WTC11 (cell line): ENCODE measurements at regions not wholly inside any gene's neighbourhood (a gene's known extent, or its start where the extent isn't known, plus 50 kb on each side); places are given as distances from the start of the nearest gene placed in this dataset.

Source experiments
- ATAC-seq: fragments of 200-7000 bp; cut with Tn5 transposase; 2 replicates; pipeline ENCODE4 v1.10.0; 2021; ENCODE audit warnings: mild to moderate bottlenecking, moderate library complexity
- CTCF ChIA-PET: fragments of 300-600 bp; sonication (Branson Sonifier 250); formaldehyde crosslinking; loops from one replicate; lab custom pipeline; 2021; ENCODE audit warnings: antibody characterized with exemption; lab: Charles Lee
- POLR2A ChIA-PET: fragments of 350-600 bp; sonication (Branson Sonifier 250); formaldehyde crosslinking; loops from one replicate; lab custom pipeline; 2021; ENCODE audit warnings: antibody characterized with exemption; lab: Charles Lee
- DNase-seq: peaks from one replicate; pipeline ENCODE4 v3.0.0; 2021; ENCODE audit warnings: low spot score
- H3K27ac Mint-ChIP-seq: 2 replicates; pipeline ENCODE4 v1.8.0; 2021; ENCODE audit warnings: mixed read lengths
- H3K27me3 Mint-ChIP-seq: 2 replicates; pipeline ENCODE4 v1.8.0; 2021; ENCODE audit warnings: low read depth, mild to moderate bottlenecking, moderate library complexity, mixed read lengths
- H3K36me3 Mint-ChIP-seq: 2 replicates; pipeline ENCODE4 v1.8.0; 2021; ENCODE audit warnings: mixed read lengths
- H3K4me1 Mint-ChIP-seq: 2 replicates; pipeline ENCODE4 v1.8.0; 2022; ENCODE audit warnings: mixed read lengths
- H3K4me3 Mint-ChIP-seq: 2 replicates; pipeline ENCODE4 v1.8.0; 2021; ENCODE audit warnings: mild to moderate bottlenecking, moderate library complexity, mixed read lengths
- H3K9me3 Mint-ChIP-seq: 2 replicates; pipeline ENCODE4 v1.8.0; 2021; ENCODE audit warnings: mixed read lengths
- ATF1 ChIP-seq: sonication (generic); formaldehyde crosslinking; IDR thresholded peaks from 2 replicates; pipeline ENCODE4 v1.8.1; 2023; ENCODE audit warnings: mild to moderate bottlenecking, moderate library complexity, missing genetic modification reagents
- ESRRA ChIP-seq: sonication (generic); formaldehyde crosslinking; IDR thresholded peaks from 2 replicates; pipeline ENCODE4 v1.8.1; 2022; ENCODE audit warnings: mild to moderate bottlenecking, missing genetic modification reagents, borderline replicate concordance
- FOXJ3 ChIP-seq: sonication (generic); formaldehyde crosslinking; IDR thresholded peaks from 2 replicates; pipeline ENCODE4 v1.9.0; 2021; ENCODE audit warnings: missing genetic modification reagents, mild to moderate bottlenecking, borderline replicate concordance
- GTF2I ChIP-seq: fragments of 250-450 bp; sonication (Bioruptor Pico); conservative IDR thresholded peaks from 2 replicates; pipeline ENCODE4 v1.4.0; 2021; ENCODE audit warnings: mild to moderate bottlenecking
- HMGA2 ChIP-seq: fragments of 250-450 bp; sonication (Bioruptor Pico); IDR thresholded peaks from 2 replicates; pipeline ENCODE4 v1.4.0; 2021; ENCODE audit warnings: mild to moderate bottlenecking, moderate library complexity
- NFE2L1 ChIP-seq: sonication (generic); formaldehyde crosslinking; IDR thresholded peaks from 2 replicates; pipeline ENCODE4 v1.8.1; 2023; ENCODE audit warnings: missing genetic modification reagents
- OVOL2 ChIP-seq: fragments of 250-450 bp; sonication (Bioruptor Pico); IDR thresholded peaks from 2 replicates; pipeline ENCODE4 v1.9.0; 2021; ENCODE audit warnings: mild to moderate bottlenecking, borderline replicate concordance
- RORB ChIP-seq: fragments of 250-450 bp; sonication (Bioruptor Pico); IDR thresholded peaks from 2 replicates; pipeline ENCODE4 v1.9.0; 2021; ENCODE audit warnings: mild to moderate bottlenecking
- SOX15 ChIP-seq: fragments of 250-450 bp; sonication (Bioruptor Pico); IDR thresholded peaks from 2 replicates; pipeline ENCODE4 v1.9.0; 2021; ENCODE audit warnings: mild to moderate bottlenecking
- ZNF317 ChIP-seq: sonication (generic); formaldehyde crosslinking; IDR thresholded peaks from 2 replicates; pipeline ENCODE4 v1.8.1; 2023; ENCODE audit warnings: low read depth, mild to moderate bottlenecking, moderate library complexity, missing genetic modification reagents, borderline replicate concordance
- TF ChIP-seq, protein P1 (sequence below): fragments of 250-450 bp; sonication (Bioruptor Pico); IDR thresholded peaks from 2 replicates; pipeline ENCODE4 v1.9.0; 2021; ENCODE audit warnings: mild to moderate bottlenecking, borderline replicate concordance
- TF ChIP-seq, protein P2 (sequence below): sonication (generic); formaldehyde crosslinking; conservative IDR thresholded peaks from 2 replicates; pipeline ENCODE4 v1.8.1; 2023; ENCODE audit warnings: mild to moderate bottlenecking, low read depth, missing genetic modification reagents, moderate library complexity
- TF ChIP-seq, protein P3 (sequence below): fragments of 250-450 bp; sonication (Bioruptor Pico); IDR thresholded peaks from 2 replicates; pipeline ENCODE4 v1.9.0; 2021; ENCODE audit warnings: mild to moderate bottlenecking
- TF ChIP-seq, protein P4 (sequence below): sonication (generic); formaldehyde crosslinking; IDR thresholded peaks from 2 replicates; pipeline ENCODE4 v1.8.1; 2022; ENCODE audit warnings: low read depth, missing genetic modification reagents, borderline replicate concordance
- TF ChIP-seq, protein P5 (sequence below): sonication (generic); formaldehyde crosslinking; IDR thresholded peaks from 2 replicates; pipeline ENCODE4 v1.8.0; 2022; ENCODE audit warnings: missing genetic modification reagents
- TF ChIP-seq, protein P6 (sequence below): sonication (generic); formaldehyde crosslinking; IDR thresholded peaks from 2 replicates; pipeline ENCODE4 v1.8.0; 2023; ENCODE audit warnings: missing genetic modification reagents
- TF ChIP-seq, protein P7 (sequence below): sonication (generic); formaldehyde crosslinking; IDR thresholded peaks from 2 replicates; pipeline ENCODE4 v1.8.0; 2022; ENCODE audit warnings: mild to moderate bottlenecking, missing genetic modification reagents
- TF ChIP-seq, protein P8 (sequence below): fragments of 200-600 bp; IDR thresholded peaks from 2 replicates; pipeline ENCODE4 v1.8.0; 2022; ENCODE audit warnings: antibody characterized with exemption

DNA sequence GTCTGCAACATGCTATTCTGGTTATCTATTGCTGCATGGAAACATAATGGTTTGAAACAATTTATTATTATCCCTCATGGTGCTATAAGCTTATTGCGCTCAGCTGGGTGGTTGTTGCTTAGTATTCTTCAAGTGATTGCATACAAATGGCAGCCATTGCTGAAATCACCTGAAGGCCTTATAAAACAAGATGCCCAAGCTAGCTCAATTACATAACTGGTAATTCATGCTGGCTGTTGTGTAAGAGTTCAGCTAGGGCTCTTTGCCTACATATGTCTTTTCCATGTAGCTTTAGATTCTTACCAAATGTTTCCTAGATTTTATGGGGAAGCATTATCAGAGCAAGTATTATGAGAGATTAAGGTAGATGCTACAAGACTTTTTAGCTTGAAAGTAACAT lies 644.0 kb upstream of the CBLB start (continued):
- TF ChIP-seq, protein P1, sequence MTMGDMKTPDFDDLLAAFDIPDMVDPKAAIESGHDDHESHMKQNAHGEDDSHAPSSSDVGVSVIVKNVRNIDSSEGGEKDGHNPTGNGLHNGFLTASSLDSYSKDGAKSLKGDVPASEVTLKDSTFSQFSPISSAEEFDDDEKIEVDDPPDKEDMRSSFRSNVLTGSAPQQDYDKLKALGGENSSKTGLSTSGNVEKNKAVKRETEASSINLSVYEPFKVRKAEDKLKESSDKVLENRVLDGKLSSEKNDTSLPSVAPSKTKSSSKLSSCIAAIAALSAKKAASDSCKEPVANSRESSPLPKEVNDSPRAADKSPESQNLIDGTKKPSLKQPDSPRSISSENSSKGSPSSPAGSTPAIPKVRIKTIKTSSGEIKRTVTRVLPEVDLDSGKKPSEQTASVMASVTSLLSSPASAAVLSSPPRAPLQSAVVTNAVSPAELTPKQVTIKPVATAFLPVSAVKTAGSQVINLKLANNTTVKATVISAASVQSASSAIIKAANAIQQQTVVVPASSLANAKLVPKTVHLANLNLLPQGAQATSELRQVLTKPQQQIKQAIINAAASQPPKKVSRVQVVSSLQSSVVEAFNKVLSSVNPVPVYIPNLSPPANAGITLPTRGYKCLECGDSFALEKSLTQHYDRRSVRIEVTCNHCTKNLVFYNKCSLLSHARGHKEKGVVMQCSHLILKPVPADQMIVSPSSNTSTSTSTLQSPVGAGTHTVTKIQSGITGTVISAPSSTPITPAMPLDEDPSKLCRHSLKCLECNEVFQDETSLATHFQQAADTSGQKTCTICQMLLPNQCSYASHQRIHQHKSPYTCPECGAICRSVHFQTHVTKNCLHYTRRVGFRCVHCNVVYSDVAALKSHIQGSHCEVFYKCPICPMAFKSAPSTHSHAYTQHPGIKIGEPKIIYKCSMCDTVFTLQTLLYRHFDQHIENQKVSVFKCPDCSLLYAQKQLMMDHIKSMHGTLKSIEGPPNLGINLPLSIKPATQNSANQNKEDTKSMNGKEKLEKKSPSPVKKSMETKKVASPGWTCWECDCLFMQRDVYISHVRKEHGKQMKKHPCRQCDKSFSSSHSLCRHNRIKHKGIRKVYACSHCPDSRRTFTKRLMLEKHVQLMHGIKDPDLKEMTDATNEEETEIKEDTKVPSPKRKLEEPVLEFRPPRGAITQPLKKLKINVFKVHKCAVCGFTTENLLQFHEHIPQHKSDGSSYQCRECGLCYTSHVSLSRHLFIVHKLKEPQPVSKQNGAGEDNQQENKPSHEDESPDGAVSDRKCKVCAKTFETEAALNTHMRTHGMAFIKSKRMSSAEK (CRISPR knock-in tag): no peak
- TF ChIP-seq FOXJ3 (CRISPR knock-in tag): no peak

DNA sequence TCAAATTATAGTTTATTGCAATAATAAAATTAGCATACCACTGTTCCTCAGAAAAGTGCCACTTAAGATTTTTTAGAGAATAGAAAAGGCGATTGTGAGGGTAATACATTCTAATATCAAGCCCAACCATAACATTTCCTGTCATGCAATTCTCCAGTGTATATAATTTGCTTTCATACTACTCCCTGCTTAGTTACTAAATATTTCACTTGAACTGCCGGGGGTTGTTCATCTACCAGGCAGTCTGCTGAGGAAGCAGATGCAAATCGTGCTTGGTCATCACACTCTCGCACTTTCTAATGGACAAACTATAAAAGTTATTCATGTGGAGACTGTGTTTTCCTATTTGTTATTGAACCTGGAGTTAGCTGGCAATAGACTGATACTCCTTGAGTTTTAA lies 645.6 kb upstream of the CBLB start:
- Mint-ChIP-seq H3K27me3 (no peaks in the 10 kb centered on the region), H3K4me3 (no peak overlapping the region), H3K4me1 (no peaks in the 10 kb centered on the region), H3K27ac (no peak overlapping the region), H3K36me3 (no peaks in the 10 kb centered on the region), H3K9me3 (peaks cover 13% of the 10 kb centered on the region)
- POLR2A ChIA-PET: no interaction called here
- CTCF ChIA-PET: no interaction called here
- ATAC-seq (no peak), DNase-seq (no peak)
- TF ChIP-seq ZNF317 (CRISPR knock-in tag): no peak
- TF ChIP-seq, protein P2, sequence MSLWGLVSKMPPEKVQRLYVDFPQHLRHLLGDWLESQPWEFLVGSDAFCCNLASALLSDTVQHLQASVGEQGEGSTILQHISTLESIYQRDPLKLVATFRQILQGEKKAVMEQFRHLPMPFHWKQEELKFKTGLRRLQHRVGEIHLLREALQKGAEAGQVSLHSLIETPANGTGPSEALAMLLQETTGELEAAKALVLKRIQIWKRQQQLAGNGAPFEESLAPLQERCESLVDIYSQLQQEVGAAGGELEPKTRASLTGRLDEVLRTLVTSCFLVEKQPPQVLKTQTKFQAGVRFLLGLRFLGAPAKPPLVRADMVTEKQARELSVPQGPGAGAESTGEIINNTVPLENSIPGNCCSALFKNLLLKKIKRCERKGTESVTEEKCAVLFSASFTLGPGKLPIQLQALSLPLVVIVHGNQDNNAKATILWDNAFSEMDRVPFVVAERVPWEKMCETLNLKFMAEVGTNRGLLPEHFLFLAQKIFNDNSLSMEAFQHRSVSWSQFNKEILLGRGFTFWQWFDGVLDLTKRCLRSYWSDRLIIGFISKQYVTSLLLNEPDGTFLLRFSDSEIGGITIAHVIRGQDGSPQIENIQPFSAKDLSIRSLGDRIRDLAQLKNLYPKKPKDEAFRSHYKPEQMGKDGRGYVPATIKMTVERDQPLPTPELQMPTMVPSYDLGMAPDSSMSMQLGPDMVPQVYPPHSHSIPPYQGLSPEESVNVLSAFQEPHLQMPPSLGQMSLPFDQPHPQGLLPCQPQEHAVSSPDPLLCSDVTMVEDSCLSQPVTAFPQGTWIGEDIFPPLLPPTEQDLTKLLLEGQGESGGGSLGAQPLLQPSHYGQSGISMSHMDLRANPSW (CRISPR knock-in tag): no peak
- no peak for TF ChIP-seq SOX15 (CRISPR knock-in tag)
- TF ChIP-seq NFE2L1: no peak
- TF ChIP-seq GTF2I: no peak
- TF ChIP-seq, protein P3, sequence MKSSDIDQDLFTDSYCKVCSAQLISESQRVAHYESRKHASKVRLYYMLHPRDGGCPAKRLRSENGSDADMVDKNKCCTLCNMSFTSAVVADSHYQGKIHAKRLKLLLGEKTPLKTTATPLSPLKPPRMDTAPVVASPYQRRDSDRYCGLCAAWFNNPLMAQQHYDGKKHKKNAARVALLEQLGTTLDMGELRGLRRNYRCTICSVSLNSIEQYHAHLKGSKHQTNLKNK (CRISPR knock-in tag): no peak
- TF ChIP-seq HMGA2: no peak
- TF ChIP-seq ATF1 (CRISPR knock-in tag): no peak
- no peak for TF ChIP-seq OVOL2
- TF ChIP-seq, protein P4, sequence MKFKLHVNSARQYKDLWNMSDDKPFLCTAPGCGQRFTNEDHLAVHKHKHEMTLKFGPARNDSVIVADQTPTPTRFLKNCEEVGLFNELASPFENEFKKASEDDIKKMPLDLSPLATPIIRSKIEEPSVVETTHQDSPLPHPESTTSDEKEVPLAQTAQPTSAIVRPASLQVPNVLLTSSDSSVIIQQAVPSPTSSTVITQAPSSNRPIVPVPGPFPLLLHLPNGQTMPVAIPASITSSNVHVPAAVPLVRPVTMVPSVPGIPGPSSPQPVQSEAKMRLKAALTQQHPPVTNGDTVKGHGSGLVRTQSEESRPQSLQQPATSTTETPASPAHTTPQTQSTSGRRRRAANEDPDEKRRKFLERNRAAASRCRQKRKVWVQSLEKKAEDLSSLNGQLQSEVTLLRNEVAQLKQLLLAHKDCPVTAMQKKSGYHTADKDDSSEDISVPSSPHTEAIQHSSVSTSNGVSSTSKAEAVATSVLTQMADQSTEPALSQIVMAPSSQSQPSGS (CRISPR knock-in tag): no peak
- TF ChIP-seq ESRRA (CRISPR knock-in tag): no peak
- TF ChIP-seq, protein P5, sequence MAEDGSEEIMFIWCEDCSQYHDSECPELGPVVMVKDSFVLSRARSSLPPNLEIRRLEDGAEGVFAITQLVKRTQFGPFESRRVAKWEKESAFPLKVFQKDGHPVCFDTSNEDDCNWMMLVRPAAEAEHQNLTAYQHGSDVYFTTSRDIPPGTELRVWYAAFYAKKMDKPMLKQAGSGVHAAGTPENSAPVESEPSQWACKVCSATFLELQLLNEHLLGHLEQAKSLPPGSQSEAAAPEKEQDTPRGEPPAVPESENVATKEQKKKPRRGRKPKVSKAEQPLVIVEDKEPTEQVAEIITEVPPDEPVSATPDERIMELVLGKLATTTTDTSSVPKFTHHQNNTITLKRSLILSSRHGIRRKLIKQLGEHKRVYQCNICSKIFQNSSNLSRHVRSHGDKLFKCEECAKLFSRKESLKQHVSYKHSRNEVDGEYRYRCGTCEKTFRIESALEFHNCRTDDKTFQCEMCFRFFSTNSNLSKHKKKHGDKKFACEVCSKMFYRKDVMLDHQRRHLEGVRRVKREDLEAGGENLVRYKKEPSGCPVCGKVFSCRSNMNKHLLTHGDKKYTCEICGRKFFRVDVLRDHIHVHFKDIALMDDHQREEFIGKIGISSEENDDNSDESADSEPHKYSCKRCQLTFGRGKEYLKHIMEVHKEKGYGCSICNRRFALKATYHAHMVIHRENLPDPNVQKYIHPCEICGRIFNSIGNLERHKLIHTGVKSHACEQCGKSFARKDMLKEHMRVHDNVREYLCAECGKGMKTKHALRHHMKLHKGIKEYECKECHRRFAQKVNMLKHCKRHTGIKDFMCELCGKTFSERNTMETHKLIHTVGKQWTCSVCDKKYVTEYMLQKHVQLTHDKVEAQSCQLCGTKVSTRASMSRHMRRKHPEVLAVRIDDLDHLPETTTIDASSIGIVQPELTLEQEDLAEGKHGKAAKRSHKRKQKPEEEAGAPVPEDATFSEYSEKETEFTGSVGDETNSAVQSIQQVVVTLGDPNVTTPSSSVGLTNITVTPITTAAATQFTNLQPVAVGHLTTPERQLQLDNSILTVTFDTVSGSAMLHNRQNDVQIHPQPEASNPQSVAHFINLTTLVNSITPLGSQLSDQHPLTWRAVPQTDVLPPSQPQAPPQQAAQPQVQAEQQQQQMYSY (CRISPR knock-in tag): no peak
- TF ChIP-seq, protein P6, sequence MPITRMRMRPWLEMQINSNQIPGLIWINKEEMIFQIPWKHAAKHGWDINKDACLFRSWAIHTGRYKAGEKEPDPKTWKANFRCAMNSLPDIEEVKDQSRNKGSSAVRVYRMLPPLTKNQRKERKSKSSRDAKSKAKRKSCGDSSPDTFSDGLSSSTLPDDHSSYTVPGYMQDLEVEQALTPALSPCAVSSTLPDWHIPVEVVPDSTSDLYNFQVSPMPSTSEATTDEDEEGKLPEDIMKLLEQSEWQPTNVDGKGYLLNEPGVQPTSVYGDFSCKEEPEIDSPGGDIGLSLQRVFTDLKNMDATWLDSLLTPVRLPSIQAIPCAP: no peak
- TF ChIP-seq, protein P7, sequence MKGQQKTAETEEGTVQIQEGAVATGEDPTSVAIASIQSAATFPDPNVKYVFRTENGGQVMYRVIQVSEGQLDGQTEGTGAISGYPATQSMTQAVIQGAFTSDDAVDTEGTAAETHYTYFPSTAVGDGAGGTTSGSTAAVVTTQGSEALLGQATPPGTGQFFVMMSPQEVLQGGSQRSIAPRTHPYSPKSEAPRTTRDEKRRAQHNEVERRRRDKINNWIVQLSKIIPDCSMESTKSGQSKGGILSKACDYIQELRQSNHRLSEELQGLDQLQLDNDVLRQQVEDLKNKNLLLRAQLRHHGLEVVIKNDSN (CRISPR knock-in tag): no peak
- TF ChIP-seq, protein P8, sequence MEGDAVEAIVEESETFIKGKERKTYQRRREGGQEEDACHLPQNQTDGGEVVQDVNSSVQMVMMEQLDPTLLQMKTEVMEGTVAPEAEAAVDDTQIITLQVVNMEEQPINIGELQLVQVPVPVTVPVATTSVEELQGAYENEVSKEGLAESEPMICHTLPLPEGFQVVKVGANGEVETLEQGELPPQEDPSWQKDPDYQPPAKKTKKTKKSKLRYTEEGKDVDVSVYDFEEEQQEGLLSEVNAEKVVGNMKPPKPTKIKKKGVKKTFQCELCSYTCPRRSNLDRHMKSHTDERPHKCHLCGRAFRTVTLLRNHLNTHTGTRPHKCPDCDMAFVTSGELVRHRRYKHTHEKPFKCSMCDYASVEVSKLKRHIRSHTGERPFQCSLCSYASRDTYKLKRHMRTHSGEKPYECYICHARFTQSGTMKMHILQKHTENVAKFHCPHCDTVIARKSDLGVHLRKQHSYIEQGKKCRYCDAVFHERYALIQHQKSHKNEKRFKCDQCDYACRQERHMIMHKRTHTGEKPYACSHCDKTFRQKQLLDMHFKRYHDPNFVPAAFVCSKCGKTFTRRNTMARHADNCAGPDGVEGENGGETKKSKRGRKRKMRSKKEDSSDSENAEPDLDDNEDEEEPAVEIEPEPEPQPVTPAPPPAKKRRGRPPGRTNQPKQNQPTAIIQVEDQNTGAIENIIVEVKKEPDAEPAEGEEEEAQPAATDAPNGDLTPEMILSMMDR: no peak
- TF ChIP-seq RORB: no peak
